ENCODE measurements at regions not wholly inside any gene's neighbourhood (a gene's known extent, or its start where the extent isn't known, plus 50 kb on each side); places are given as distances from the start of the nearest gene placed in this dataset.

DNA sequence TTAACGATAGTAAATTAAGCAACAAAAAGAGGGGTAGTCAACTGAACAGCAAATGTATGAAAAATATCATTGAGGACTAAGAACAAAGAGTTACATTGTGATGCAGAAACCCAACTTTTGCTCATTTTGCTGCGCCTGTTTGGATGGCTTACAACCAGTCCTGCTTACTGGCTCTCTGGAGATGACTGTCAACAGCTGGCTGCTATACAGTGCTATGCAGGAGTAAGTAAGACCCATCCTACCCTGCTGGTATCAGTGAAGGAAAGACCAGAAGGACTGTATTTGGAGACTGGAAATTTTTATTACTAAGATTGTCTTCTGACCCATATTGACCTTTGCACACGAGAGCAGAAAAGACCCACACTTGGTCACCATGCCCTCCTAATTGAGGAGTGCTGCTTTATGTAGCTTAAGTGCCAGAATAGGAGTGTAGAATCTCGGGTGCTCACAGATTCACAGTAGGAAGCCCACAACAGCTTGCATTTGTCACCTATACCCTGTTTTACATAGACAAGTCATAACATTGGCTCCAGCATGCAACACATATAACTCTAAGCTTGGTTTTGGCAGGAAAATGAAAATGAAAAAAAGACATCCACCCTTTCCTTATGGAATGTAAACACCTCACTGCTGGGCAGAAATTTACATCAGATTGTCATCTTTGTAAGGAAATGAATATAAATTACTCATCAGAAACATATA lies 1915.0 kb upstream of the CELF4 start:
- no TSS peak for BruUV-seq (replicated peaks)
- RAD21 ChIA-PET (ENCODE audit: unreplicated experiment), result no interaction called here
- no peaks in the 10 kb centered on the region for H3K36me3 ChIP-seq (ENCODE audit: control insufficient read depth in 2 of 2, insufficient read depth in 2 of 2, low read length in 1 of 2)
- DNase-seq (ENCODE audit: low read depth, low spot score) (no peak), ATAC-seq (no peak), FAIRE-seq (no peak)
- 10% methylated on average over 4 of the region's 4 CpGs for WGBS (ENCODE audit: insufficient coverage, insufficient replicate concordance, low lambda C conversion rate, missing lambda C conversion rate)
- H3K4me3 ChIP-seq, result no peak overlapping the region
- no peak overlapping the region for H3K27ac ChIP-seq (ENCODE audit: control insufficient read depth, insufficient read depth)
- H3K27me3 ChIP-seq (replicated peaks in 1 of 2; ENCODE audit: control insufficient read depth in 2 of 2, insufficient read depth in 2 of 2, low read length in 1 of 2), result no peaks in the 10 kb centered on the region
- no peak overlapping the region for H3K4me2 ChIP-seq (ENCODE audit: control insufficient read depth, insufficient read depth)
- CTCF ChIA-PET, result no interaction called here
- POLR2A ChIA-PET, result no interaction called here
- no peak overlapping the region for H2AFZ ChIP-seq (ENCODE audit: control insufficient read depth, low read depth, low read length)
- H3K79me2 ChIP-seq (ENCODE audit: control insufficient read depth, insufficient read depth, low read length), result no peaks in the 10 kb centered on the region
- TF ChIP-seq IKZF2 (IDR thresholded peaks at IDR 0.05), result no peak
- no peak for TF ChIP-seq NR2F1 (conservative IDR thresholded peaks at IDR 0.05)
- TF ChIP-seq RBBP5 (conservative IDR thresholded peaks at IDR 0.05), result no peak
- no peak for TF ChIP-seq SMARCA5 (IDR thresholded peaks at IDR 0.05)
- TF ChIP-seq, protein P1, sequence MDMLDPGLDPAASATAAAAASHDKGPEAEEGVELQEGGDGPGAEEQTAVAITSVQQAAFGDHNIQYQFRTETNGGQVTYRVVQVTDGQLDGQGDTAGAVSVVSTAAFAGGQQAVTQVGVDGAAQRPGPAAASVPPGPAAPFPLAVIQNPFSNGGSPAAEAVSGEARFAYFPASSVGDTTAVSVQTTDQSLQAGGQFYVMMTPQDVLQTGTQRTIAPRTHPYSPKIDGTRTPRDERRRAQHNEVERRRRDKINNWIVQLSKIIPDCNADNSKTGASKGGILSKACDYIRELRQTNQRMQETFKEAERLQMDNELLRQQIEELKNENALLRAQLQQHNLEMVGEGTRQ (IDR thresholded peaks at IDR 0.05; ENCODE audit: borderline replicate concordance, low read depth, low read length), result no peak
- TF ChIP-seq CREB1 (IDR thresholded peaks at IDR 0.05; ENCODE audit: low read depth), result no peak
- TF ChIP-seq, protein P2, sequence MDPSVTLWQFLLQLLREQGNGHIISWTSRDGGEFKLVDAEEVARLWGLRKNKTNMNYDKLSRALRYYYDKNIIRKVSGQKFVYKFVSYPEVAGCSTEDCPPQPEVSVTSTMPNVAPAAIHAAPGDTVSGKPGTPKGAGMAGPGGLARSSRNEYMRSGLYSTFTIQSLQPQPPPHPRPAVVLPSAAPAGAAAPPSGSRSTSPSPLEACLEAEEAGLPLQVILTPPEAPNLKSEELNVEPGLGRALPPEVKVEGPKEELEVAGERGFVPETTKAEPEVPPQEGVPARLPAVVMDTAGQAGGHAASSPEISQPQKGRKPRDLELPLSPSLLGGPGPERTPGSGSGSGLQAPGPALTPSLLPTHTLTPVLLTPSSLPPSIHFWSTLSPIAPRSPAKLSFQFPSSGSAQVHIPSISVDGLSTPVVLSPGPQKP (IDR thresholded peaks at IDR 0.05; ENCODE audit: low read depth, low read length), result no peak
- TF ChIP-seq WRNIP1 (IDR thresholded peaks at IDR 0.05; ENCODE audit: borderline replicate concordance, low read depth, low read length), result no peak
- TF ChIP-seq SUPT20H (IDR thresholded peaks at IDR 0.05; ENCODE audit: borderline replicate concordance, control insufficient read depth, low read depth, low read length), result no peak
- TF ChIP-seq RB1 (IDR thresholded peaks at IDR 0.05; ENCODE audit: borderline replicate concordance), result no peak
- TF ChIP-seq LARP7 (IDR thresholded peaks at IDR 0.05), result no peak
- no peak for TF ChIP-seq STAT3 (IDR thresholded peaks at IDR 0.05; ENCODE audit: low read depth, low read length)
- no peak for TF ChIP-seq IKZF1 (conservative IDR thresholded peaks at IDR 0.05)
- no peaks in the 10 kb centered on the region for H3K4me1 ChIP-seq (ENCODE audit: control insufficient read depth, insufficient read depth, low read length)
- H4K20me1 ChIP-seq (ENCODE audit: control insufficient read depth, insufficient read depth), result no peaks in the 10 kb centered on the region
- SMC1A ChIA-PET (ENCODE audit: uncharacterized antibody, unreplicated experiment), result no interaction called here
- no peak overlapping the region for H3K9ac ChIP-seq (ENCODE audit: control insufficient read depth, insufficient read depth, low read length)
- in situ Hi-C loops (cut with MboI) (no loop called here), intact Hi-C loops (cut with micrococcal nuclease; ENCODE audit: unreplicated experiment) (no loop called here)
- H3K9me3 ChIP-seq (replicated peaks; ENCODE audit: control insufficient read depth, insufficient read depth, low read length), result no peaks in the 10 kb centered on the region

Data from GM12878 (cell line).